ENCODE measurements at regions not wholly inside any gene's neighbourhood (a gene's known extent, or its start where the extent isn't known, plus 50 kb on each side); places are given as distances from the start of the nearest gene placed in this dataset.

DNA sequence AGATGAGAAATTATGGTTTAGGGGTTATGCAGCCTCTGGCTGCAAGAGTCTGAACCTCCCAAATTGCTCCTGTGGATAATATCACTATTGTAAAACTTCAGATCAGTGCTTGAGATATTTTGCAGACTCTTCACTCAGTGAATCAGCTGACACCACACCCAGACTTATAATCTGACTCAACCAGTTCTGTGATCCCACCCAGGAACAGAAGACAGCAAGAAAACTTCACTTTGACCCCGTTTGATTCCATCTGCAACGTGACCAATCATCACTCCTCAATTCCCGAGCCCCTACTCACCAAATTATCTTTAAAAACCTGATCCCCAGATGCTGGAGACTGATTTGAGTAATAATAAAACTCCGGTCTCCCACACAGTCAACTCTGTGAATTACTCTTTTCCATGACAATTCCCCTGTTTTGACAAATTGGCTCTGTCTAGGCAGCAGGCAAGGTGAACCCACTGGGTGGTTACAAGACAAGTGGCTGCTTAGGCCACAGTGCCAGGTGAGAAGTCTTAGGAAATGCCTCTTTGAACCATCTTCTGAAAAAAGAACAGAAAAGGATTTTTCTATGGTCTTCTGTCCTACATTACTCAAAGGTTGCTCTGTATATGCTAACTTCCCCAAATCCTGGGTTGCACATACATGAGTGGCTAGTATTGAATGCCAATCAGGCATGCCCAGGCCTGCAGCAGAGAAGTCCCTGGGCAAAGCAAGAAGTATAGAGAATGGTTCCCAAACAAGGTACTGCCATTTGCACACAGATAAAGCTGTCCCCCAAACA, 588.0 kb downstream of the PRELID2 start (continued):
- TF ChIP-seq, protein P1, sequence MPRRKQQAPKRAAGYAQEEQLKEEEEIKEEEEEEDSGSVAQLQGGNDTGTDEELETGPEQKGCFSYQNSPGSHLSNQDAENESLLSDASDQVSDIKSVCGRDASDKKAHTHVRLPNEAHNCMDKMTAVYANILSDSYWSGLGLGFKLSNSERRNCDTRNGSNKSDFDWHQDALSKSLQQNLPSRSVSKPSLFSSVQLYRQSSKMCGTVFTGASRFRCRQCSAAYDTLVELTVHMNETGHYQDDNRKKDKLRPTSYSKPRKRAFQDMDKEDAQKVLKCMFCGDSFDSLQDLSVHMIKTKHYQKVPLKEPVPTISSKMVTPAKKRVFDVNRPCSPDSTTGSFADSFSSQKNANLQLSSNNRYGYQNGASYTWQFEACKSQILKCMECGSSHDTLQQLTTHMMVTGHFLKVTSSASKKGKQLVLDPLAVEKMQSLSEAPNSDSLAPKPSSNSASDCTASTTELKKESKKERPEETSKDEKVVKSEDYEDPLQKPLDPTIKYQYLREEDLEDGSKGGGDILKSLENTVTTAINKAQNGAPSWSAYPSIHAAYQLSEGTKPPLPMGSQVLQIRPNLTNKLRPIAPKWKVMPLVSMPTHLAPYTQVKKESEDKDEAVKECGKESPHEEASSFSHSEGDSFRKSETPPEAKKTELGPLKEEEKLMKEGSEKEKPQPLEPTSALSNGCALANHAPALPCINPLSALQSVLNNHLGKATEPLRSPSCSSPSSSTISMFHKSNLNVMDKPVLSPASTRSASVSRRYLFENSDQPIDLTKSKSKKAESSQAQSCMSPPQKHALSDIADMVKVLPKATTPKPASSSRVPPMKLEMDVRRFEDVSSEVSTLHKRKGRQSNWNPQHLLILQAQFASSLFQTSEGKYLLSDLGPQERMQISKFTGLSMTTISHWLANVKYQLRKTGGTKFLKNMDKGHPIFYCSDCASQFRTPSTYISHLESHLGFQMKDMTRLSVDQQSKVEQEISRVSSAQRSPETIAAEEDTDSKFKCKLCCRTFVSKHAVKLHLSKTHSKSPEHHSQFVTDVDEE (CRISPR knock-in tag; IDR thresholded peaks at IDR 0.05): no peak

DNA sequence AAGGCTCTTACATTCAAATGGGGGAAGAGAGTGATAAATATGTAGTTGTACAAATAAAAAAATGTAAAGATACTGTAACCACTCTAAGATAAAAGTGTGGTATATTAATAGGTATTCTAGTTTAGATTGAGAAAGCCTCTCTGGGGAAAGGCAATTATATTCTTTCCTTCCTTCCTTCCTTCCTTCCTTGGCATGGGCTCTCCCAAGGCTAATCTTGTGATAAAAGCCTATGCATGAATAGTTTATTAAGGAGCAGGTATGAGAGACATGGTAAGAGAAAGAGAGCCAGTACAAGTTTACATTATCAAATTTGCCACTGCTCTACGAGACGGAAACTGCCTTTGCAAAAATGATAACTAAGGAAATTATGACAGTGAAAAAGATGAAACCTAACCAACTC, 588.8 kb downstream of the PRELID2 start:
- no peak for TF ChIP-seq RARB (CRISPR knock-in tag; IDR thresholded peaks at IDR 0.05)
- TF ChIP-seq, protein P2, sequence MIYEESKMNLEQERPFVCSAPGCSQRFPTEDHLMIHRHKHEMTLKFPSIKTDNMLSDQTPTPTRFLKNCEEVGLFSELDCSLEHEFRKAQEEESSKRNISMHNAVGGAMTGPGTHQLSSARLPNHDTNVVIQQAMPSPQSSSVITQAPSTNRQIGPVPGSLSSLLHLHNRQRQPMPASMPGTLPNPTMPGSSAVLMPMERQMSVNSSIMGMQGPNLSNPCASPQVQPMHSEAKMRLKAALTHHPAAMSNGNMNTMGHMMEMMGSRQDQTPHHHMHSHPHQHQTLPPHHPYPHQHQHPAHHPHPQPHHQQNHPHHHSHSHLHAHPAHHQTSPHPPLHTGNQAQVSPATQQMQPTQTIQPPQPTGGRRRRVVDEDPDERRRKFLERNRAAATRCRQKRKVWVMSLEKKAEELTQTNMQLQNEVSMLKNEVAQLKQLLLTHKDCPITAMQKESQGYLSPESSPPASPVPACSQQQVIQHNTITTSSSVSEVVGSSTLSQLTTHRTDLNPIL (CRISPR knock-in tag; IDR thresholded peaks at IDR 0.05; ENCODE audit: low read depth): no peak
- no peak for TF ChIP-seq OSR1 (CRISPR knock-in tag; IDR thresholded peaks at IDR 0.05)
- no peak for TF ChIP-seq TCF4 (CRISPR knock-in tag; IDR thresholded peaks at IDR 0.05; ENCODE audit: borderline replicate concordance)
- no peak for TF ChIP-seq ESRRG (CRISPR knock-in tag; IDR thresholded peaks at IDR 0.05)
- TF ChIP-seq ZC3H10 (CRISPR knock-in tag; IDR thresholded peaks at IDR 0.05): no peak
- TF ChIP-seq ZFP3 (CRISPR knock-in tag; IDR thresholded peaks at IDR 0.05): no peak
- no peak for ATAC-seq

DNA sequence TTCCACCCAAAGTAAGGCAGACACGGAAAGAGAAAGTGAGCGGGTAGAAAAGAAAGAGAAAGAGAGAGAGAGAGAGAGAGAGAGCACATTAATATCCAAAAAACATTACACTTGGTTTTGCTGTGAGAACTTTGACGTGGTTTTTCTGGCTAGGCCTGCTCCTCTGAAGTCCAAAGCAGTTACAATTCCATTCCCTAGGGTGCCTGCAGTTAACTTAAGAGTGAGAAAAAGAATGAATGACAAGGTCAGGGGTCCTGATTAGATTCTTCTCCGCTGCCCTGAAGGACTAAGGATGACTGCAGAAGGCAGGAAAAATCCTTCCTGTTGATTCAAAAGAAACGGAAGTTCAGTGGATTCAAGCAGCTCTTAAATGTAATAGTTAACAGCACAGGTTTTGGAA, 589.8 kb downstream of the PRELID2 start:
- peak; percentile 24; the same call in 2 of the 3 replicates for ATAC-seq
- TF ChIP-seq GLIS3 (CRISPR knock-in tag; IDR thresholded peaks at IDR 0.05) (no peak), SNAI2 (CRISPR knock-in tag; IDR thresholded peaks at IDR 0.05) (no peak), ZNF70 (CRISPR knock-in tag; IDR thresholded peaks at IDR 0.05) (no peak), TOX (CRISPR knock-in tag; IDR thresholded peaks at IDR 0.05; ENCODE audit: borderline replicate concordance) (no peak)

DNA sequence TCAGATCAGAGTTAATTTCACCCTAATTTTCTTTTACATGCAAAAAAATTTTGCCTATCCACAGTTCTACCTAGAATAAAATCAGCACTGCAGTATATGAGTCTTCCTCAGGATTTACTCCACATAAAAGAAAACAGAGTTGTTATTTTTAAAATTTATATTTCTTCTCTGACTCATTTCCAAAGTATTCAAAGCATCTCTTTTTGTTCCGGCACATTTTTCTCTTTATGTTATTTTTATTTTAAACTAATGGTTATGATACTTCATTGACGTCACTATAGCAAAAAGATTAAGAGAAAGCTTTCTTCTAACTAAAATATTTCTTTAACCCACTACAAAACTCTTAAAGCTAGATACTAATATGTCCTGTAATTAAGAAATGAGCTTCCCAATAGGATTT, 590.4 kb downstream of the PRELID2 start:
- ATAC-seq: peak; percentile 58
- TF ChIP-seq, protein P1 (CRISPR knock-in tag; IDR thresholded peaks at IDR 0.05): no peak
- TF ChIP-seq, protein P2 (CRISPR knock-in tag; IDR thresholded peaks at IDR 0.05; ENCODE audit: low read depth): no peak
- TF ChIP-seq CSDC2 (CRISPR knock-in tag; IDR thresholded peaks at IDR 0.05) (no peak), ISL1 (CRISPR knock-in tag; IDR thresholded peaks at IDR 0.05) (peak; percentile 25; the same call in 1 of the 2 replicates)

DNA sequence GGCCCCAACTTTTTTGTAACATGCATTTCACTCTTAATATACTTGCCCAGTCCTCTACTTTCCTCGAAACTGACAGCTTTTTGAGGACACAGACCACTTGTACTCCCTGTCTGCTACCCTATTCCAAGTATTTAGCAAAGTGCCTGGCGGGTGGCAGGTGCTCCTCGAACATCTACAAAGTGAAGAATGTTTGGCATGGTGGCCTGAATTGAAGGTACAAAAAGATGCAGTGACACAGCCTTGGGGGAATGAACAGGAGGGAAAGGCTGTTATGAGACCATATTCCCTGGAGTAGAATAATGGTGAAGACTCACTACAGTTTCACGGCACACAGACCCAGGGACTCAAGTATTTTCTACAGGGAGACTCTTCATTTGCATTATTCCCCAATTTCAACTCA, 590.9 kb downstream of the PRELID2 start:
- ATAC-seq: no peak; the same call in 2 of the 3 replicates
- TF ChIP-seq ZC3H10 (CRISPR knock-in tag; IDR thresholded peaks at IDR 0.05) (no peak), ESRRG (CRISPR knock-in tag; IDR thresholded peaks at IDR 0.05) (no peak), ZNF565 (CRISPR knock-in tag; conservative IDR thresholded peaks at IDR 0.05; ENCODE audit: low read depth) (no peak), ISL1 (CRISPR knock-in tag; IDR thresholded peaks at IDR 0.05) (no peak), ARNTL (CRISPR knock-in tag; IDR thresholded peaks at IDR 0.05; ENCODE audit: borderline replicate concordance, low read depth) (no peak)
- TF ChIP-seq, protein P1 (CRISPR knock-in tag; IDR thresholded peaks at IDR 0.05): no peak
